IMR-90 (cell line): ENCODE measurements at regions not wholly inside any gene's neighbourhood (a gene's known extent, or its start where the extent isn't known, plus 50 kb on each side); places are given as distances from the start of the nearest gene placed in this dataset.
A peak's percentile ranks its signal among the peaks of the same experiment; 100 is the strongest.
"Not testable (repeated sequence)": the region's sequence is repeated elsewhere in the genome, so short reads cannot be mapped to it uniquely, and the experiment has no call there.

Source experiments
- ATAC-seq: fragments of 200-7000 bp; cut with Tn5 transposase; 2 replicates; pipeline ENCODE4 v1.9.1; 2020; ENCODE audit warnings: low read depth, mild to moderate bottlenecking, moderate library complexity
- BruUV-seq: library from RNA; stranded (reverse); fragments of 400-500 nt; replicated peaks from 2 replicates; lab custom pipeline; 2021; lab: Mats Ljungman, UMichigan
- CTCF ChIA-PET: fragments of 300-600 bp; formaldehyde crosslinking; extraction: SDS; loops from one replicate; lab custom pipeline; 2021; ENCODE audit warnings: antibody characterized with exemption; lab: Yijun Ruan, JAX
- POLR2A ChIA-PET: fragments of 300-600 bp; sonication (Branson Sonifier 250); formaldehyde crosslinking; loops from one replicate; lab custom pipeline; 2022; ENCODE audit warnings: antibody characterized with exemption; ENCODE audit not compliant: unreplicated experiment; lab: Charles Lee
- DNase-seq: peaks from one replicate; pipeline ENCODE4 v3.0.0; 2013
- H2AFZ ChIP-seq: replicated peaks from 2 replicates; pipeline ENCODE3; 2013; ENCODE audit warnings: low read length, mild to moderate bottlenecking; ENCODE audit not compliant: poor library complexity
- H2AK5ac ChIP-seq: 2 replicates; pipeline ENCODE4 v1.6.1; 2013; ENCODE audit warnings: low read depth, low read length, inconsistent platforms
- H2AK9ac ChIP-seq: replicated peaks from 2 replicates; pipeline ENCODE3; 2013; ENCODE audit warnings: mild to moderate bottlenecking, low read depth, low read length, moderate library complexity; ENCODE audit not compliant: poor library complexity
- H2BK120ac ChIP-seq: 2 replicates; pipeline ENCODE4 v1.6.1; 2013; ENCODE audit warnings: low read depth, low read length, inconsistent platforms
- H2BK15ac ChIP-seq: 3 replicates; pipeline ENCODE4 v1.6.1; 2013; ENCODE audit warnings: low read depth, low read length, inconsistent platforms
- H2BK20ac ChIP-seq: 2 replicates; pipeline ENCODE4 v1.6.1; 2013; ENCODE audit warnings: low read depth, mild to moderate bottlenecking, inconsistent platforms, low read length, moderate library complexity
- H2BK5ac ChIP-seq: 2 replicates; pipeline ENCODE4 v1.6.1; 2013; ENCODE audit warnings: mild to moderate bottlenecking, low read depth, low read length, inconsistent platforms; ENCODE audit not compliant: poor library complexity, severe bottlenecking
- H3K14ac ChIP-seq: replicated peaks from 2 replicates; pipeline ENCODE4 v1.6.1; 2013; ENCODE audit warnings: low read depth, low read length, inconsistent platforms
- H3K18ac ChIP-seq: 2 replicates; pipeline ENCODE4 v1.6.1; 2013; ENCODE audit warnings: low read depth, low read length, control low read depth
- H3K23ac ChIP-seq: 2 replicates; pipeline ENCODE4 v1.6.1; 2013; ENCODE audit warnings: low read depth, low read length, inconsistent platforms
- H3K27ac ChIP-seq: 2 replicates; pipeline ENCODE4 v1.5.1; 2013; ENCODE audit warnings: mild to moderate bottlenecking, control low read depth, low read length; ENCODE audit not compliant: insufficient read depth
- H3K27me3 ChIP-seq: 2 replicates; pipeline ENCODE4 v1.6.1; 2013; ENCODE audit warnings: low read length; ENCODE audit not compliant: control insufficient read depth, insufficient read depth
- H3K36me3 ChIP-seq: 2 replicates; pipeline ENCODE4 v1.6.1; 2013; ENCODE audit warnings: low read length, mixed read lengths; ENCODE audit not compliant: control insufficient read depth, insufficient read depth
- H3K4ac ChIP-seq: 2 replicates; pipeline ENCODE4 v1.6.1; 2013; ENCODE audit warnings: low read depth, low read length, inconsistent platforms
- H3K4me1 ChIP-seq: 2 replicates; pipeline ENCODE4 v1.6.1; 2013; ENCODE audit warnings: low read length, mixed read lengths; ENCODE audit not compliant: control insufficient read depth, insufficient read depth
- H3K4me2 ChIP-seq: 2 replicates; pipeline ENCODE4 v1.6.1; 2013; ENCODE audit warnings: low read depth, mild to moderate bottlenecking, control low read depth, low read length, moderate library complexity
- H3K4me3 ChIP-seq: 2 replicates; pipeline ENCODE4 v1.5.1; 2013; ENCODE audit warnings: low read depth, mild to moderate bottlenecking, control low read depth, low read length, moderate library complexity; ENCODE audit not compliant: insufficient read depth
- H3K56ac ChIP-seq: 2 replicates; pipeline ENCODE4 v1.6.1; 2013; ENCODE audit warnings: low read length, inconsistent platforms; ENCODE audit not compliant: insufficient read depth; ENCODE audit errors: extremely low read depth
- H3K79me1 ChIP-seq, 2 experiments: 2 replicates each; pipeline ENCODE4 v1.6.1; 2013; ENCODE audit warnings: low read length in 2 of 2, inconsistent platforms in 1 of 2, low read depth in 1 of 2
- H3K9ac ChIP-seq: 2 replicates; pipeline ENCODE4 v1.6.1; 2013; ENCODE audit warnings: low read depth, low read length, control low read depth
- H3K9me1 ChIP-seq: 2 replicates; pipeline ENCODE4 v1.6.1; 2013; ENCODE audit warnings: low read length, inconsistent platforms; ENCODE audit not compliant: insufficient read depth
- H3K9me3 ChIP-seq: 2 replicates; pipeline ENCODE4 v1.6.1; 2013; ENCODE audit warnings: low read length; ENCODE audit not compliant: control insufficient read depth, insufficient read depth
- H4K20me1 ChIP-seq: 2 replicates; pipeline ENCODE4 v1.6.1; 2013; ENCODE audit warnings: low read length, inconsistent platforms; ENCODE audit not compliant: insufficient read depth
- H4K5ac ChIP-seq: 2 replicates; pipeline ENCODE4 v1.6.1; 2013; ENCODE audit warnings: mild to moderate bottlenecking, low read depth, low read length, control low read depth
- H4K8ac ChIP-seq, 2 experiments: 2 replicates each; pipeline ENCODE4 v1.6.1; 2013; ENCODE audit warnings: low read depth in 2 of 2, low read length in 2 of 2, control low read depth in 1 of 2, inconsistent platforms in 1 of 2
- H4K91ac ChIP-seq: 2 replicates; pipeline ENCODE4 v1.6.1; 2013; ENCODE audit warnings: low read depth, low read length, inconsistent platforms; ENCODE audit not compliant: insufficient read depth
- CTCF ChIP-seq: conservative IDR thresholded peaks from 2 replicates; pipeline ENCODE4 v1.5.1; 2012; ENCODE audit warnings: mild to moderate bottlenecking, low read depth, low read length, improper control_type of control experiment
- MXI1 ChIP-seq: IDR thresholded peaks from 2 replicates; pipeline ENCODE4 v1.6.1; 2012; ENCODE audit warnings: low read depth, mild to moderate bottlenecking, low read length, moderate library complexity, borderline replicate concordance
- WGBS, 2 experiments: methylation state at CpG; one replicate each; pipeline versions ENCODE4 v1.1.5 to v1.1.7; 2013; ENCODE audit warnings: missing lambda C conversion rate in 2 of 2; ENCODE audit not compliant: insufficient read length in 1 of 2; ENCODE audit errors: extremely low coverage in 2 of 2; 5-methylcytosine and 5-hydroxymethylcytosine counted together
- dilution Hi-C: fragments of 300-500 bp; cut with HindIII; formaldehyde crosslinking; loops from one replicate; pipeline ENCODE4 v1.14.3; 2018; ENCODE audit warnings: low sequenced_read_pairs; ENCODE audit not compliant: unreplicated experiment
- in situ Hi-C: fragments of 300-500 bp; cut with MboI; formaldehyde crosslinking; loops from 3 replicates; pipeline ENCODE4 v1.14.3; 2019; ENCODE audit warnings: low sequenced_read_pairs, inconsistent platforms, mixed read lengths
- intact Hi-C: fragments of 100-400 bp; cut with micrococcal nuclease; formaldehyde crosslinking; loops from 2 replicates; pipeline ENCODE4 v1.10.0; 2022

GRCh38 chrX:35380808-35381700 is 417.1 kb upstream of the MAGEB16 start:
- Histone ChIP-seq H4K8ac (no peak overlapping the region), H3K9me3 (no peaks in the 10 kb centered on the region), H3K4ac (no peak overlapping the region), H4K91ac (no peak overlapping the region), H3K4me3 (no peak overlapping the region), H3K9ac (no peak overlapping the region), H3K56ac (no peak overlapping the region), H3K4me1 (no peaks in the 10 kb centered on the region), H3K27ac (no peak overlapping the region), H4K5ac (no peak overlapping the region), H3K79me1 (no peaks in the 10 kb centered on the region), H2AFZ (no peak overlapping the region), H3K23ac (no peak overlapping the region), H3K27me3 (no peaks in the 10 kb centered on the region), H4K20me1 (no peaks in the 10 kb centered on the region), H3K9me1 (no peaks in the 10 kb centered on the region), H2BK5ac (no peak overlapping the region), H2BK15ac (no peak overlapping the region), H3K36me3 (no peaks in the 10 kb centered on the region), H3K18ac (no peak overlapping the region), H2AK5ac (no peak overlapping the region), H3K4me2 (no peak overlapping the region), H3K14ac (no peak overlapping the region), H2BK120ac (no peak overlapping the region), H2BK20ac (no peak overlapping the region), H2AK9ac (no peak overlapping the region)
- dilution Hi-C loops: no loop called here
- intact Hi-C loops: loop anchor here (10.0 kb wide), 1 partner anchor 1484 kb away; no protein-coding TSS in a partner anchor
- BruUV-seq: no TSS peak
- 70% methylated on average over 4 of the region's 6 CpGs; no CpG with 5 or more reads in 1 of the 2 experiments for WGBS, 2 experiments
- ChIA-PET POLR2A (no interaction called here), CTCF (interaction anchor here (0.7 kb wide), 1 partner anchor 9 kb away, joined by 3 read pairs; no protein-coding TSS in a partner anchor)
- TF ChIP-seq CTCF (peak; percentile 35), MXI1 (no peak)
- in situ Hi-C loops: loop anchor here (25.0 kb wide), 1 partner anchor 1481 kb away; no protein-coding TSS in a partner anchor
- ATAC-seq: no peak
- peak; percentile 20 for DNase-seq

DNA sequence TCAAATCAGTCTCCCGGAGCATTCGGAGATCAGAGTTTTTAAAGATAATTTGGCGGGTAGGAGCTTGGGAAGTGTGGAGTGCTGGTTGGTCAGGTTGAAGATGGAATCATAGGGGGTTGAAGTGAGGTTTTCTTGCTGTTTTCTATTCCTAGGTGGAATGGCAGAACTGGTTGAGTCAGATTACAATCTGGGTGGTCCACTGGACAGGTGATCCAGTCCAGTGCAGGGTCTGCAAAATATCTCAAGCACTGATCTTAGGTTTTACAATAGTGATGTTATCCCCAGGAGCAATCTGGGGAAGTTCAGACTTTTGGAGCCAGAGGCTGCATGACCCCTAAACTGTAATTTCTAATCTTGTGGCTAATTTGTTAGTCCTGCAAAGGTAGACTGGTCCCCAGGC is 416.4 kb upstream of the MAGEB16 start:
- H2BK20ac ChIP-seq, POLR2A ChIA-PET, H3K4ac ChIP-seq, H3K56ac ChIP-seq, H3K9ac ChIP-seq, H3K23ac ChIP-seq, H2BK5ac ChIP-seq, H3K18ac ChIP-seq, CTCF ChIA-PET, BruUV-seq, H3K4me1 ChIP-seq, H4K20me1 ChIP-seq, H2AK9ac ChIP-seq, H3K27ac ChIP-seq, DNase-seq, H3K4me2 ChIP-seq, H4K5ac ChIP-seq, ATAC-seq, H3K4me3 ChIP-seq, H3K9me1 ChIP-seq, H2BK15ac ChIP-seq, H3K27me3 ChIP-seq, H2BK120ac ChIP-seq, H2AFZ ChIP-seq, H3K36me3 ChIP-seq, H3K79me1 ChIP-seq, dilution Hi-C loops, H4K91ac ChIP-seq, H3K9me3 ChIP-seq, H3K14ac ChIP-seq, H4K8ac ChIP-seq, H2AK5ac ChIP-seq: not testable (repeated sequence)
- in situ Hi-C loops: loop anchor here (25.0 kb wide), 1 partner anchor 1481 kb away; no protein-coding TSS in a partner anchor
- intact Hi-C loops: loop anchor here (10.0 kb wide), 1 partner anchor 1483 kb away; no protein-coding TSS in a partner anchor
- WGBS, 2 experiments: no CpG with 5 or more reads among the region's 3 CpGs
